ENCODE measurements at regions not wholly inside any gene's neighbourhood (a gene's known extent, or its start where the extent isn't known, plus 50 kb on each side); places are given as distances from the start of the nearest gene placed in this dataset.

DNA sequence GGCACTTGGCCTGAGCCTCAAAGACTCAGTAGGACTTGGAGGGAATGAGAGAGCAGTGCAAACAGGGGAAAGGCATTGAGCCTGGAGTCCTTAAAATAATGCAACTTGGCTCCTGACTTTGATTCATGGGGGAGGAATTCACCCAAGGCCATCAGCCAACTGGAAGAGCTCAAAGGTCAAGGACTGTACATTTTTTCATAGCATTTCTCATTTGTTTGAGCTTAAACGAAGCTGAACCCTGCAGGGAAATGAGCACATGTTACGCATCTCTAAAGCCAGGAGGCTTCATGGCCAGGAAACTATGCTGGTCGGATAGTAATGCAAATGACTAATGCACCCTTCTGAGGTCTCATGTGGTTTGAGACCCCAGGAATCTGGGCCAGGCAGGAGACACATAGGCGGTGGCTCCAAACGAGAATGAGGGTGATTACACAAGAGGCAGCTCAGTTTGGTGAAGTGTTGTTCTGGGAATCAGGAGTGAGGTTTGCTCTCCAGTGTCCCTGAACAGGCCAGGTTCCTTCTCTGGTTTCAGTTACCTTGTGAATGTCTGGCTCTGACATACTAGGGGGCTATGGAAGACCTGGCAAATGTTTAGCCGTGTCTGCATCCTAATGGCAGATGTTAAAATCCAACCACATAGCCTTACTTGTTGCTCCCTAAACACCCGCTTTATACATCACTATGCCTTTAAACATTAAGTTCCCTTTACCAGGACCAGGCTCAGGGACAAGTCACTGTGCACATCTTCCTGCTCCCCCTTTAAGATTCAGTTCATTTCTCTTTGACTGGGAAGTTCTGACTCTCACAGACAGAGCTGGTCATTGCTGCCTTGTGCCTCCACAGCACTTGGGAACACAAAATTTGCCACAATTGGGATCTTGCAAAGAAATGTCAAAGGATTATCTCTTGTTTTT, 503.9 kb upstream of the USP24 start:
- H2AFZ ChIP-seq (ENCODE audit: insufficient read depth, low read depth, low read length, poor library complexity, severe bottlenecking): no peak overlapping the region

DNA sequence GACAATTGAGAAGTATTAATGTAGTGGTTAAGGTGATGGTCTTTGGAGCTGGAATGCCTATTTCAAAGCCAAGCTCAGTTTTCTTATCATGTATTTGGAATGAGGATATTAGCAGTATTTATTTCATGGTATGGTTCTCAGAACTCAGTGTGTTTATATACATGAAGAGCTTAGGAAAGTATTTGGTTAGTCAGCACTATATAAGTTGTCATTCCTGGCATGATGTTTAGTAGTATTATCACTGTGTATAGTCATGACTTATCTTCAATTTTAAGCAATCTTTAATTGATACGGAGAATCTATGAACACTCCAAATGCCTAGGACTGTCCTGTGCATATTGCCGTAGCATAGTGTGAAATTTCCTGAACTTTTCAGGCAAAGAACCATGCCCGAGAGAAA, 501.9 kb upstream of the USP24 start:
- H3K27me3 Mint-ChIP-seq (ENCODE audit: low read depth in 3 of 3): peaks cover 4 to 6% (median 5%) of the 10 kb centered on the region in 3 donors
- DNase-seq: no peak
- TF ChIP-seq, protein P1, sequence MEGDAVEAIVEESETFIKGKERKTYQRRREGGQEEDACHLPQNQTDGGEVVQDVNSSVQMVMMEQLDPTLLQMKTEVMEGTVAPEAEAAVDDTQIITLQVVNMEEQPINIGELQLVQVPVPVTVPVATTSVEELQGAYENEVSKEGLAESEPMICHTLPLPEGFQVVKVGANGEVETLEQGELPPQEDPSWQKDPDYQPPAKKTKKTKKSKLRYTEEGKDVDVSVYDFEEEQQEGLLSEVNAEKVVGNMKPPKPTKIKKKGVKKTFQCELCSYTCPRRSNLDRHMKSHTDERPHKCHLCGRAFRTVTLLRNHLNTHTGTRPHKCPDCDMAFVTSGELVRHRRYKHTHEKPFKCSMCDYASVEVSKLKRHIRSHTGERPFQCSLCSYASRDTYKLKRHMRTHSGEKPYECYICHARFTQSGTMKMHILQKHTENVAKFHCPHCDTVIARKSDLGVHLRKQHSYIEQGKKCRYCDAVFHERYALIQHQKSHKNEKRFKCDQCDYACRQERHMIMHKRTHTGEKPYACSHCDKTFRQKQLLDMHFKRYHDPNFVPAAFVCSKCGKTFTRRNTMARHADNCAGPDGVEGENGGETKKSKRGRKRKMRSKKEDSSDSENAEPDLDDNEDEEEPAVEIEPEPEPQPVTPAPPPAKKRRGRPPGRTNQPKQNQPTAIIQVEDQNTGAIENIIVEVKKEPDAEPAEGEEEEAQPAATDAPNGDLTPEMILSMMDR (IDR thresholded peaks at IDR 0.05): no peak

More for the DNA sequence above, 503.9 kb upstream of the USP24 start:
- DNase-seq: no peak
- H3K4me2 ChIP-seq (replicated peaks; ENCODE audit: extremely low read depth, low read length, poor library complexity, severe bottlenecking): no peak overlapping the region
- H3K4me1 Mint-ChIP-seq: no peaks in the 10 kb centered on the region
- no peak overlapping the region for H3K27ac ChIP-seq (ENCODE audit: low read depth in 1 of 2, low read length in 2 of 2)
- no peaks in the 10 kb centered on the region for H3K36me3 Mint-ChIP-seq
- no peak overlapping the region for H3K9ac ChIP-seq (ENCODE audit: insufficient read depth, low read length, poor library complexity, severe bottlenecking)
- H3K27ac Mint-ChIP-seq: no peak overlapping the region
- H3K27me3 ChIP-seq (ENCODE audit: control insufficient read depth in 2 of 2, insufficient read depth in 2 of 2, low read length in 2 of 2): no peaks in the 10 kb centered on the region
- H4K20me1 ChIP-seq (ENCODE audit: insufficient read depth, low read length): no peaks in the 10 kb centered on the region
- no peaks in the 10 kb centered on the region for H3K9me3 ChIP-seq (replicated peaks in 1 of 2; ENCODE audit: control insufficient read depth in 1 of 2, insufficient read depth in 1 of 2, low read length in 2 of 2)
- no peaks in the 10 kb centered on the region for H3K79me2 ChIP-seq (ENCODE audit: insufficient read depth, low read length)
- H3K9me3 Mint-ChIP-seq: peaks cover 0 to 2% (median 0%) of the 10 kb centered on the region in 7 donors
- TF ChIP-seq, protein P1 (IDR thresholded peaks at IDR 0.05): no peak
- H3K4me1 ChIP-seq (ENCODE audit: control insufficient read depth in 1 of 2, insufficient read depth in 2 of 2, low read length in 2 of 2): no peaks in the 10 kb centered on the region
- no peaks in the 10 kb centered on the region for H3K36me3 ChIP-seq (replicated peaks in 1 of 2; ENCODE audit: control insufficient read depth in 1 of 2, insufficient read depth in 2 of 2, low read length in 2 of 2)
- no peak overlapping the region for H3K4me3 ChIP-seq (replicated peaks in 1 of 3; ENCODE audit: low read depth in 2 of 3, low read length in 3 of 3)
- no peak overlapping the region for H3K4me3 Mint-ChIP-seq
- WGBS (ENCODE audit: insufficient coverage): 87% methylated on average over 7 of the region's 7 CpGs
- intact Hi-C loops (cut with micrococcal nuclease): no loop called here
- peaks cover 3 to 5% (median 4%) of the 10 kb centered on the region in 3 donors for H3K27me3 Mint-ChIP-seq (ENCODE audit: low read depth in 3 of 3)

More for the DNA sequence above, 501.9 kb upstream of the USP24 start:
- H3K27ac ChIP-seq (ENCODE audit: low read depth in 1 of 2, low read length in 2 of 2): no peak overlapping the region
- H3K27ac Mint-ChIP-seq: no peak overlapping the region
- no peaks in the 10 kb centered on the region for H3K79me2 ChIP-seq (ENCODE audit: insufficient read depth, low read length)
- H3K9ac ChIP-seq (ENCODE audit: insufficient read depth, low read length, poor library complexity, severe bottlenecking): no peak overlapping the region
- no peak overlapping the region for H2AFZ ChIP-seq (ENCODE audit: insufficient read depth, low read depth, low read length, poor library complexity, severe bottlenecking)
- peaks cover 0 to 5% (median 0%) of the 10 kb centered on the region in 7 donors for H3K9me3 Mint-ChIP-seq
- H3K4me3 Mint-ChIP-seq: no peak overlapping the region
- 93% methylated on average over 2 of the region's 3 CpGs for WGBS (ENCODE audit: insufficient coverage)
- H3K36me3 ChIP-seq (replicated peaks in 1 of 2; ENCODE audit: control insufficient read depth in 1 of 2, insufficient read depth in 2 of 2, low read length in 2 of 2): no peaks in the 10 kb centered on the region
- H3K4me1 Mint-ChIP-seq: no peaks in the 10 kb centered on the region
- intact Hi-C loops (cut with micrococcal nuclease): no loop called here
- no peak overlapping the region for H3K4me2 ChIP-seq (replicated peaks; ENCODE audit: extremely low read depth, low read length, poor library complexity, severe bottlenecking)
- H3K4me1 ChIP-seq (ENCODE audit: control insufficient read depth in 1 of 2, insufficient read depth in 2 of 2, low read length in 2 of 2): no peaks in the 10 kb centered on the region
- H3K4me3 ChIP-seq (replicated peaks in 1 of 3; ENCODE audit: low read depth in 2 of 3, low read length in 3 of 3): no peak overlapping the region
- no peaks in the 10 kb centered on the region for H3K27me3 ChIP-seq (ENCODE audit: control insufficient read depth in 2 of 2, insufficient read depth in 2 of 2, low read length in 2 of 2)
- H3K9me3 ChIP-seq (replicated peaks in 1 of 2; ENCODE audit: control insufficient read depth in 1 of 2, insufficient read depth in 1 of 2, low read length in 2 of 2): no peaks in the 10 kb centered on the region
- H4K20me1 ChIP-seq (ENCODE audit: insufficient read depth, low read length): no peaks in the 10 kb centered on the region
- H3K36me3 Mint-ChIP-seq: no peaks in the 10 kb centered on the region

Data from CD14-positive monocyte (primary cell).